Ishikawa (cell line): ENCODE measurements at regions not wholly inside any gene's neighbourhood (a gene's known extent, or its start where the extent isn't known, plus 50 kb on each side); places are given as distances from the start of the nearest gene placed in this dataset.

Experiments
- CEBPB ChIP-seq: IDR thresholded peaks from 2 replicates; pipeline ENCODE4 v1.6.1; 2012
- CREB1 ChIP-seq: IDR thresholded peaks from 2 replicates; pipeline ENCODE4 v1.6.1; 2012; ENCODE audit warnings: low read depth
- EGR1 ChIP-seq: IDR thresholded peaks from 2 replicates; pipeline ENCODE4 v1.6.1; 2012
- EP300 ChIP-seq: IDR thresholded peaks from 2 replicates; pipeline ENCODE4 v1.6.1; 2012; ENCODE audit warnings: borderline replicate concordance
- FOXM1 ChIP-seq: IDR thresholded peaks from 2 replicates; pipeline ENCODE4 v1.6.1; 2012; ENCODE audit warnings: low read depth, borderline replicate concordance
- NFIC ChIP-seq: IDR thresholded peaks from 2 replicates; pipeline ENCODE4 v1.6.1; 2012
- RAD21 ChIP-seq: IDR thresholded peaks from 2 replicates; pipeline ENCODE4 v1.6.1; 2012; ENCODE audit warnings: low read depth
- TAF1 ChIP-seq: IDR thresholded peaks from 2 replicates; pipeline ENCODE4 v1.6.1; 2012; ENCODE audit warnings: low read depth, mild to moderate bottlenecking
- TCF12 ChIP-seq: IDR thresholded peaks from 2 replicates; pipeline ENCODE4 v1.6.1; 2012; ENCODE audit warnings: low read depth
- TEAD4 ChIP-seq: IDR thresholded peaks from 2 replicates; pipeline ENCODE4 v1.6.1; 2012
- YY1 ChIP-seq: IDR thresholded peaks from 2 replicates; pipeline ENCODE4 v1.6.1; 2012; ENCODE audit warnings: low read depth
- ZBTB7A ChIP-seq: IDR thresholded peaks from 2 replicates; pipeline ENCODE4 v1.6.1; 2012; ENCODE audit warnings: low read depth
- TF ChIP-seq, protein P1 (sequence below): IDR thresholded peaks from 2 replicates; pipeline ENCODE4 v1.6.1; 2012
- TF ChIP-seq, protein P2 (sequence below): IDR thresholded peaks from 2 replicates; pipeline ENCODE4 v1.6.1; 2012; ENCODE audit warnings: low read depth, mild to moderate bottlenecking
- TF ChIP-seq, protein P3 (sequence below): IDR thresholded peaks from 2 replicates; pipeline ENCODE4 v1.6.1; 2012

DNA sequence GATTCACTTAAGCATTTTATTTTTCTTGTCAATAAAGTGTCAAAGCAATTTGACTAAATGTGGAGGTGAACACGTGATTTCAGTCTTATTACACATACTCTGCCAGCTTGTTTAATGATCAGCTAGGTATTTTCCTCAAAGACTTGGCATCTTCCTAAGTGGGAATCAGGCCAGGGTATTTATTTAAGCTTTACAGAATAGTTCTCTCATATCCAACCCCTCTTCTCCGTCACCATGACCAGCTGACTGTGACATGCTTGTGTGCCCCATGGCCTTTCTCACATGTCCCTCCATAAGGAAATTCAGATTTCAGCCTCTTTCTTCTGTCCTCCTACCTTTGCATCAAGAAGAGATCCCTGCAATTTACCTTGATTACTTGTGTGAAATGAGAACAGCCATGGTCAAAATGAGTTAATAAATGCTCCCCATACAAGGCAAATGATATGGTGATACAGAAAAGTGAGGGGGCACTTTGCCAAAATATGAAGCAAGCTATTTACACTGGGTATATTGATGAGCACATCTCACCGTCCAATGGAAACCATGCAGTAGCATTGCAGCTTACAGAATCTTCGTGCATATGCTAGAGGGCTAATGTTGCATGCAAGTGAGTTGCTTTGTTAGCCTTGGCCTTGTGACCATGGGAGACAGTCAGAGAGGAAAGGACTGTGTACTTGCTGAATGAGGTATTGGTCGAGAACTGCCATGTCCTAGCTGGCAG, 202.2 kb downstream of the RNF152 start:
- TF ChIP-seq EGR1 (no peak), RAD21 (no peak), YY1 (no peak), CEBPB (no peak), FOXM1 (no peak), TAF1 (no peak), NFIC (no peak), TEAD4 (no peak), TCF12 (no peak)
- TF ChIP-seq, protein P1, sequence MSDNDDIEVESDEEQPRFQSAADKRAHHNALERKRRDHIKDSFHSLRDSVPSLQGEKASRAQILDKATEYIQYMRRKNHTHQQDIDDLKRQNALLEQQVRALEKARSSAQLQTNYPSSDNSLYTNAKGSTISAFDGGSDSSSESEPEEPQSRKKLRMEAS = no peak
- TF ChIP-seq, protein P2, sequence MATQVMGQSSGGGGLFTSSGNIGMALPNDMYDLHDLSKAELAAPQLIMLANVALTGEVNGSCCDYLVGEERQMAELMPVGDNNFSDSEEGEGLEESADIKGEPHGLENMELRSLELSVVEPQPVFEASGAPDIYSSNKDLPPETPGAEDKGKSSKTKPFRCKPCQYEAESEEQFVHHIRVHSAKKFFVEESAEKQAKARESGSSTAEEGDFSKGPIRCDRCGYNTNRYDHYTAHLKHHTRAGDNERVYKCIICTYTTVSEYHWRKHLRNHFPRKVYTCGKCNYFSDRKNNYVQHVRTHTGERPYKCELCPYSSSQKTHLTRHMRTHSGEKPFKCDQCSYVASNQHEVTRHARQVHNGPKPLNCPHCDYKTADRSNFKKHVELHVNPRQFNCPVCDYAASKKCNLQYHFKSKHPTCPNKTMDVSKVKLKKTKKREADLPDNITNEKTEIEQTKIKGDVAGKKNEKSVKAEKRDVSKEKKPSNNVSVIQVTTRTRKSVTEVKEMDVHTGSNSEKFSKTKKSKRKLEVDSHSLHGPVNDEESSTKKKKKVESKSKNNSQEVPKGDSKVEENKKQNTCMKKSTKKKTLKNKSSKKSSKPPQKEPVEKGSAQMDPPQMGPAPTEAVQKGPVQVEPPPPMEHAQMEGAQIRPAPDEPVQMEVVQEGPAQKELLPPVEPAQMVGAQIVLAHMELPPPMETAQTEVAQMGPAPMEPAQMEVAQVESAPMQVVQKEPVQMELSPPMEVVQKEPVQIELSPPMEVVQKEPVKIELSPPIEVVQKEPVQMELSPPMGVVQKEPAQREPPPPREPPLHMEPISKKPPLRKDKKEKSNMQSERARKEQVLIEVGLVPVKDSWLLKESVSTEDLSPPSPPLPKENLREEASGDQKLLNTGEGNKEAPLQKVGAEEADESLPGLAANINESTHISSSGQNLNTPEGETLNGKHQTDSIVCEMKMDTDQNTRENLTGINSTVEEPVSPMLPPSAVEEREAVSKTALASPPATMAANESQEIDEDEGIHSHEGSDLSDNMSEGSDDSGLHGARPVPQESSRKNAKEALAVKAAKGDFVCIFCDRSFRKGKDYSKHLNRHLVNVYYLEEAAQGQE = no peak

DNA sequence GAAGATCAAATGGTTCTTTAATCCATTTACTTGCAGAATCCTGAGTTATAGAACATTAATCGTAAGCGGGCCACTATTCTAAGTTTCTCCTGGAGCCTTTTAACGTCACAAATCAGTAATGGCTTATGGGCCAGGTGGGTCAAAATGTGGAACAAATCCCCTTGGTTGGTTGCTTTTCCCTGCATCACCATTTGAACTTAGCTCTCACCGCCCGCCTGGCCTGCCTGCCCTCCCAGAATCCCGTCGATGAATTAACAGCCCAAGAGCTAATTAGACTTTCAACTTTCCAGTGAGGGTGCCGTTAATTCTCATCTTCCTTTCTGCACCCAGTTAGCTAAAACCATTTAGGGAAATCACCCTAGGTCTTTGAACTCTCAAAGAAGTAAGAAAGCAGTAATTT, 205.5 kb downstream of the RNF152 start:
- TF ChIP-seq, protein P3, sequence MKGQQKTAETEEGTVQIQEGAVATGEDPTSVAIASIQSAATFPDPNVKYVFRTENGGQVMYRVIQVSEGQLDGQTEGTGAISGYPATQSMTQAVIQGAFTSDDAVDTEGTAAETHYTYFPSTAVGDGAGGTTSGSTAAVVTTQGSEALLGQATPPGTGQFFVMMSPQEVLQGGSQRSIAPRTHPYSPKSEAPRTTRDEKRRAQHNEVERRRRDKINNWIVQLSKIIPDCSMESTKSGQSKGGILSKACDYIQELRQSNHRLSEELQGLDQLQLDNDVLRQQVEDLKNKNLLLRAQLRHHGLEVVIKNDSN = no peak
- no peak for TF ChIP-seq TAF1
- TF ChIP-seq ZBTB7A = no peak
- no peak for TF ChIP-seq FOXM1
- TF ChIP-seq, protein P2 = no peak
- TF ChIP-seq TEAD4 = no peak
- TF ChIP-seq CEBPB = no peak
- no peak for TF ChIP-seq EP300
- TF ChIP-seq CREB1 = no peak
- no peak for TF ChIP-seq EGR1
- TF ChIP-seq NFIC = no peak
- TF ChIP-seq, protein P1 = no peak
- TF ChIP-seq RAD21 = no peak
- TF ChIP-seq YY1 = no peak
- TF ChIP-seq TCF12 = no peak

DNA sequence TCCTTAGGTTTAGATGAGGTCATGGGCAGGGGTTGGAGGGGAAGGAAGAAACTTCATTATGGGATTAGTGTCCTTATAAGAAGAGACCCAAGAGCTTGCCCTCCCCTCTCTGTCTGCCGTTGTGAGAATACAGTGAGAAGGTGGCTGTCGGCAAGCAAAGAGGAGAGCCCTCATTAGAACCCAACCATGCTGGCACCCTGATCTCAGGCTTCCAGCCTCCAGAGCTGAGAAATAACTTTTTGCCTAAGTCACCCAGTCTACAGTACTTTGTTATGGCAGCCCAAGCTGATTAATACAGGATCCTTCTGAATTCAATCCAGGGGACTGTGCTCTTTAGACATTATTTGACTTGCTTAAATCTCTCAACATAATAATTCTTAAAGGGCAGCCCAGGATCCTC, 209.0 kb downstream of the RNF152 start:
- TF ChIP-seq NFIC (no peak), CEBPB (no peak), TAF1 (no peak), TEAD4 (no peak), CREB1 (no peak), TCF12 (no peak), ZBTB7A (no peak), FOXM1 (no peak), YY1 (no peak), EGR1 (no peak), EP300 (no peak), RAD21 (no peak)
- TF ChIP-seq, protein P3 = no peak
- TF ChIP-seq, protein P2 = no peak
- TF ChIP-seq, protein P1 = no peak

DNA sequence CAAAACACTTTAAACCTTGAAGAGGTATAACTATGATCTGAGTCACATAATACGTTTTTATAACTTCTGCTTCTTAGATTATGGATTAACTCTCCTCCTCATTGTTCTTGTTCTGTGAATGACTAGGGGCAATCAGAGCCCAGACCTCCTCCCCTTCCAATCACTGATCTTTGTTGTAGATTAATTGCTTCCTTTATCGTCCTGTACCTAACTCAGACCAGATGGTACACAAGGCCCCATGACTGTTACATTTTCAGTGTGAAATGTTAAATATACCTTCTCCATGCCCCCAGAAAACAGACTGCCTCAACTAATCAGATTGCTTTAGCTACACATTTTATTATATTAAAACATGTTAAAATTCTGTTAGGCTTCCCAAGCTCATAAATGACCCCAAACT, 211.7 kb downstream of the RNF152 start:
- TF ChIP-seq EGR1 (no peak), TEAD4 (no peak), YY1 (no peak), TCF12 (no peak), CREB1 (no peak), CEBPB (no peak), NFIC (no peak), EP300 (no peak), ZBTB7A (no peak), FOXM1 (no peak), RAD21 (no peak), TAF1 (no peak)
- TF ChIP-seq, protein P1 = no peak
- TF ChIP-seq, protein P3 = no peak
- TF ChIP-seq, protein P2 = no peak
